Parathyroid adenoma (tissue), 2 donors: ENCODE measurements at regions not wholly inside any gene's neighbourhood (a gene's known extent, or its start where the extent isn't known, plus 50 kb on each side); places are given as distances from the start of the nearest gene placed in this dataset.

Experiments
- H2AFZ ChIP-seq: fragments of 300-600 bp; sonication (generic); one replicate; pipeline ENCODE4 v1.7.0; 2017; ENCODE audit warnings: antibody characterized with exemption, mild to moderate bottlenecking
- H3K27ac ChIP-seq: fragments of 300-600 bp; sonication (generic); one replicate; pipeline ENCODE4 v1.7.0; 2017
- H3K27me3 ChIP-seq: fragments of 300-600 bp; sonication (generic); one replicate; pipeline ENCODE4 v1.7.0; 2017; ENCODE audit warnings: low read length; ENCODE audit not compliant: control insufficient read depth, insufficient read depth
- H3K36me3 ChIP-seq: fragments of 300-600 bp; sonication (generic); one replicate; pipeline ENCODE4 v1.7.0; 2017; ENCODE audit warnings: low read length; ENCODE audit not compliant: control insufficient read depth, insufficient read depth
- H3K4me1 ChIP-seq: fragments of 300-600 bp; sonication (generic); one replicate; pipeline ENCODE4 v1.7.0; 2017; ENCODE audit warnings: control low read depth
- H3K4me2 ChIP-seq: fragments of 300-600 bp; sonication (generic); one replicate; pipeline ENCODE4 v1.7.0; 2017; ENCODE audit warnings: low read length
- H3K4me3 ChIP-seq: fragments of 300-600 bp; sonication (generic); one replicate; pipeline ENCODE4 v1.7.0; 2017; ENCODE audit warnings: low read depth, low read length
- H3K79me2 ChIP-seq: fragments of 300-600 bp; sonication (generic); one replicate; pipeline ENCODE4 v1.7.0; 2017; ENCODE audit warnings: control low read depth
- H3K9ac ChIP-seq: fragments of 300-600 bp; sonication (generic); one replicate; pipeline ENCODE4 v1.7.0; 2017; ENCODE audit warnings: mild to moderate bottlenecking
- H3K9me3 ChIP-seq: fragments of 300-600 bp; sonication (generic); one replicate; pipeline ENCODE4 v1.7.0; 2017; ENCODE audit warnings: low read length; ENCODE audit not compliant: control insufficient read depth
- TF ChIP-seq, protein P1 (sequence below): fragments of 300-600 bp; sonication (generic); IDR thresholded peaks from one replicate; pipeline ENCODE4 v1.7.0; 2017; ENCODE audit warnings: antibody characterized with exemption, mild to moderate bottlenecking
- donor health status: primary hyperparathyroidism.

DNA sequence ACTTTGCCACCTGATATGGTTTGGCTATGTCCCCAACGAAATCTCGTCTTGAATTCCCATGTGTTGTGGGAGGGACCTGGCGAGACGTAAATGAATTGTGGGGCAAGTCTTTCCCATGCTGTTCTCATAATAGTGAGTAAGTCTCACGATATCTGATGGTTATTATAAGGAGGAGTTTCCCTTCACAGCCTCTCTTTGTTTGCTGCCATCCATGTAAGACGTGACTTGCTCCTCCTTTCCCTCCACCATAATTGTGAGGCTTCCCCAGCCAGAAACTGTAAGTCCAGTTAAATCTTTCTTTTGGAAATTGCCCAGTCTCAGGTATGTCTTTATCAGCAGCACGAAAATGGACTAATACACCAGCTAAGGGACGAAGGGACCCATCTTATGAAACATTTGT is 1303.3 kb downstream of the SUCLG1 start:
- no peaks in the 10 kb centered on the region for H3K79me2 ChIP-seq
- H3K9ac ChIP-seq: no peak overlapping the region
- no peaks in the 10 kb centered on the region for H3K4me1 ChIP-seq
- no peak overlapping the region for H2AFZ ChIP-seq
- H3K9me3 ChIP-seq: no peaks in the 10 kb centered on the region
- no peaks in the 10 kb centered on the region for H3K36me3 ChIP-seq
- H3K27me3 ChIP-seq: no peaks in the 10 kb centered on the region
- no peak overlapping the region for H3K4me3 ChIP-seq
- H3K27ac ChIP-seq: no peak overlapping the region
- TF ChIP-seq, protein P1, sequence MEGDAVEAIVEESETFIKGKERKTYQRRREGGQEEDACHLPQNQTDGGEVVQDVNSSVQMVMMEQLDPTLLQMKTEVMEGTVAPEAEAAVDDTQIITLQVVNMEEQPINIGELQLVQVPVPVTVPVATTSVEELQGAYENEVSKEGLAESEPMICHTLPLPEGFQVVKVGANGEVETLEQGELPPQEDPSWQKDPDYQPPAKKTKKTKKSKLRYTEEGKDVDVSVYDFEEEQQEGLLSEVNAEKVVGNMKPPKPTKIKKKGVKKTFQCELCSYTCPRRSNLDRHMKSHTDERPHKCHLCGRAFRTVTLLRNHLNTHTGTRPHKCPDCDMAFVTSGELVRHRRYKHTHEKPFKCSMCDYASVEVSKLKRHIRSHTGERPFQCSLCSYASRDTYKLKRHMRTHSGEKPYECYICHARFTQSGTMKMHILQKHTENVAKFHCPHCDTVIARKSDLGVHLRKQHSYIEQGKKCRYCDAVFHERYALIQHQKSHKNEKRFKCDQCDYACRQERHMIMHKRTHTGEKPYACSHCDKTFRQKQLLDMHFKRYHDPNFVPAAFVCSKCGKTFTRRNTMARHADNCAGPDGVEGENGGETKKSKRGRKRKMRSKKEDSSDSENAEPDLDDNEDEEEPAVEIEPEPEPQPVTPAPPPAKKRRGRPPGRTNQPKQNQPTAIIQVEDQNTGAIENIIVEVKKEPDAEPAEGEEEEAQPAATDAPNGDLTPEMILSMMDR: no peak
- no peak overlapping the region for H3K4me2 ChIP-seq

DNA sequence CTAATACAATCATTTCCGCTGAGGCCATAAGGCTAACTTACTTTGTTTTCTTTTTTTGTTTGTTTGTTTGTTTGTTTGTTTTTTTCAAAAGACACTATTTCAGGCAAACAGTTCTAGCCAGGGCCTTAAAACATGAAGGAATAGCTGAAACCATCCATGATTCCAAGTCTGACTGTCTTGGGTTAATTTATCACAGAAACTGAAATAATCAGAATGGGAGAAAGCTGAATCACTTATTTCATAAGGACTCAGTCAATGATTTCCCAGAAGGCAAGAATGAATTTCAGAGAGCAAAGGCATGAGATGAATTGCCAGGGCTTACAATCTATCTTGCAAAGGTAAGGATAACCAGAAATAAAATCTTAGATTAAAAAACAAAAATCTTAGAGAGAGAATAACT is 1315.1 kb downstream of the SUCLG1 start:
- H3K27me3 ChIP-seq: no peaks in the 10 kb centered on the region
- TF ChIP-seq, protein P1: no peak
- no peak overlapping the region for H3K27ac ChIP-seq
- no peaks in the 10 kb centered on the region for H3K79me2 ChIP-seq
- H3K9ac ChIP-seq: no peak overlapping the region
- no peak overlapping the region for H2AFZ ChIP-seq
- no peaks in the 10 kb centered on the region for H3K9me3 ChIP-seq
- no peak overlapping the region for H3K4me2 ChIP-seq
- H3K4me3 ChIP-seq: no peak overlapping the region
- no peaks in the 10 kb centered on the region for H3K4me1 ChIP-seq
- H3K36me3 ChIP-seq: no peaks in the 10 kb centered on the region

DNA sequence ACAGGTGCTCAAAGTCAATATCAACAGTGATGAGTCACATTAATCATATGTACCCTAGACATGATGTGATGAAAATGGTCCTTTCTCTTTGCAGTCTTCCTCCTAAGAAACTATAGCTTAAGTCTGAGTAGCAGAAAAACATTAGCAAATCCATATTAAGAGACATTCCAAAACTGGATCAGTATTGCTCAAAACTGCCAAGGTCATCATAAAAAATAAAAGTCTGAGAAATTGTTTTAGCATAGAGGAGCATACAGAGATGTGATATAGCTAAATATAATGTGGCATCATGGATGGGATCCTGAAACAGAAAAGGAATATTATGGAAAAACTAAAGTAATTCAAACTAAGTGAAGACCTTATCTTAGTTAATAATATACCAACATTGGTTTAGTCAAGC is 1316.1 kb downstream of the SUCLG1 start:
- H2AFZ ChIP-seq: no peak overlapping the region
- no peak overlapping the region for H3K9ac ChIP-seq
- H3K27me3 ChIP-seq: no peaks in the 10 kb centered on the region
- TF ChIP-seq, protein P1: no peak
- H3K9me3 ChIP-seq: no peaks in the 10 kb centered on the region
- no peak overlapping the region for H3K4me3 ChIP-seq
- H3K4me2 ChIP-seq: no peak overlapping the region
- H3K27ac ChIP-seq: no peak overlapping the region
- H3K79me2 ChIP-seq: no peaks in the 10 kb centered on the region
- H3K4me1 ChIP-seq: no peaks in the 10 kb centered on the region
- no peaks in the 10 kb centered on the region for H3K36me3 ChIP-seq

DNA sequence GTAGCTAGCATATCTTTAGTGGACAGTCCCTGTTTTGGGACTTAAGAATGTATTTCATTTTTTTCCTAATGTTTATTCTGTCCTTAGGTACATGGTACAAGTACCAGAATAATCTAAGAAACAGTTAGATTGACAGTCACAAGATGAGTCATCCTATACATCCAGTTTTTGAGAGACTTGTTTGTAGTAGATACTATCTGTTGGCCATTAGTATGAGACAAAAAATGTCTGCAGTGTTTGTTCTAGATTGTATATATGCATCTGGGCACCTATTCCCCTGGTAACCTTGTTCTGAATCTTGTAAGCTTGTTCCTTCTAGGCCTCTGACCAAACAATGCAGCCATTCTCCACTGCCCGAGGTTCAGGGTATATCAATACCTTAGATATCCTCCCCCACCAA is 1343.5 kb downstream of the SUCLG1 start:
- Histone ChIP-seq H2AFZ (no peak overlapping the region), H3K9me3 (no peaks in the 10 kb centered on the region), H3K4me2 (no peak overlapping the region), H3K36me3 (no peaks in the 10 kb centered on the region), H3K79me2 (no peaks in the 10 kb centered on the region), H3K9ac (no peak overlapping the region), H3K4me1 (no peaks in the 10 kb centered on the region), H3K27ac (no peak overlapping the region), H3K27me3 (no peaks in the 10 kb centered on the region), H3K4me3 (no peak overlapping the region)
- TF ChIP-seq, protein P1: no peak

DNA sequence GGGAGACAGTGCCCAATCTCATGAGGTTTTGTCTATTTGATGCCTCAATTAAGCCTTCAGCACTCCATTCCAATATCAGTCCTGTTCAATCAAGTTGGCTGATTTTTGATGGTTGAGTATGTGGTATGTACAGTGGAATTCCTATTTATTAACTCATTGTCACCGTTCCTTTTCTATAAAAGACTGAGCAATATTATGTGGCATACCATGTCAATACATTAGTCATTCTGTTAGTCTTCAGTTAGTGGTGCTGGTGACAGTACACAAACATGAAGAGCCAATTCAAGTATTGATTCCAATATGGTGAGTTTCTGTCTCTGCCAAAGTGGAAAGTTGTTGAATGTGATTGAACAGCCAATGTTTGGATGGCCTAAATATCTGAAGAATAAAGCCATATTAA is 1343.9 kb downstream of the SUCLG1 start:
- no peak overlapping the region for H3K4me2 ChIP-seq
- H3K27ac ChIP-seq: no peak overlapping the region
- TF ChIP-seq, protein P1: no peak
- H3K9ac ChIP-seq: no peak overlapping the region
- no peak overlapping the region for H3K4me3 ChIP-seq
- no peak overlapping the region for H2AFZ ChIP-seq
- no peaks in the 10 kb centered on the region for H3K36me3 ChIP-seq
- no peaks in the 10 kb centered on the region for H3K4me1 ChIP-seq
- no peaks in the 10 kb centered on the region for H3K9me3 ChIP-seq
- H3K79me2 ChIP-seq: no peaks in the 10 kb centered on the region
- H3K27me3 ChIP-seq: no peaks in the 10 kb centered on the region
